ENCODE measurements at regions not wholly inside any gene's neighbourhood (a gene's known extent, or its start where the extent isn't known, plus 50 kb on each side); places are given as distances from the start of the nearest gene placed in this dataset.

- Histone ChIP-seq H3K27ac (ENCODE audit: low read depth) (no peak overlapping the region), H3K4me3 (no peak overlapping the region), H2AFZ (no peak overlapping the region), H3K9me2 (ENCODE audit: insufficient read depth) (no peaks in the 10 kb centered on the region), H3K27me3 (ENCODE audit: insufficient read depth) (no peaks in the 10 kb centered on the region), H4K20me1 (replicated peaks; ENCODE audit: insufficient read depth) (no peaks in the 10 kb centered on the region), H3K79me2 (replicated peaks; ENCODE audit: insufficient read depth) (no peaks in the 10 kb centered on the region), H3F3A (replicated peaks; ENCODE audit: low read depth) (no peaks in the 10 kb centered on the region), H3K4me1 (ENCODE audit: insufficient read depth) (no peaks in the 10 kb centered on the region), H3K4me2 (no peak overlapping the region), H3K36me3 (ENCODE audit: insufficient read depth) (no peaks in the 10 kb centered on the region)
- ATAC-seq (no peak), DNase-seq (ENCODE audit: low spot score) (no peak)
- Mint-ChIP-seq H3K27ac (no peak overlapping the region), H3K9me3 (no peaks in the 10 kb centered on the region), H3K27me3 (ENCODE audit: insufficient read depth, low read depth, poor library complexity) (no peaks in the 10 kb centered on the region), H3K4me1 (no peaks in the 10 kb centered on the region), H3K4me3 (no peak overlapping the region), H3K36me3 (ENCODE audit: low read depth) (no peaks in the 10 kb centered on the region)
- TF ChIP-seq EZH2phosphoT487 (IDR thresholded peaks at IDR 0.05; ENCODE audit: unreplicated experiment), result no peak
- no peak for TF ChIP-seq EZH2 (IDR thresholded peaks at IDR 0.05; ENCODE audit: low read depth, unreplicated experiment)
- TF ChIP-seq ZNF462 (CRISPR knock-in tag; IDR thresholded peaks at IDR 0.05), result no peak
- no peak for TF ChIP-seq POLR2AphosphoS5 (IDR thresholded peaks at IDR 0.05; ENCODE audit: low read depth)
- no peak for TF ChIP-seq CTCF (conservative IDR thresholded peaks at IDR 0.05; ENCODE audit: low read depth in 2 of 2)
- no peak for TF ChIP-seq ZNF114 (CRISPR knock-in tag; IDR thresholded peaks at IDR 0.05)
- TF ChIP-seq JUNB (IDR thresholded peaks at IDR 0.05; ENCODE audit: unreplicated experiment), result no peak
- no peak for TF ChIP-seq ETS1 (IDR thresholded peaks at IDR 0.05)
- no peak for TF ChIP-seq ZNF331 (CRISPR knock-in tag; IDR thresholded peaks at IDR 0.05; ENCODE audit: low read depth)
- TF ChIP-seq CREB1 (CRISPR knock-in tag; IDR thresholded peaks at IDR 0.05; ENCODE audit: low read depth), result no peak
- TF ChIP-seq NANOG (IDR thresholded peaks at IDR 0.05; ENCODE audit: borderline replicate concordance), result no peak
- no peak for TF ChIP-seq REST (IDR thresholded peaks at IDR 0.05; ENCODE audit: unreplicated experiment)
- no peak for TF ChIP-seq STAT1 (IDR thresholded peaks at IDR 0.05; ENCODE audit: unreplicated experiment)
These were observed 756.3 kb downstream of the REEP3 start for GRCh38 chr10:64277536-64277935.
